IgD-negative memory B cell (primary cell): ENCODE measurements at regions not wholly inside any gene's neighbourhood (a gene's known extent, or its start where the extent isn't known, plus 50 kb on each side); places are given as distances from the start of the nearest gene placed in this dataset.

Experiments
- H3K27ac Mint-ChIP-seq, 3 donors: one replicate each; pipeline ENCODE4 v1.8.0; 2020 to 2022; ENCODE audit warnings: mild to moderate bottlenecking in 3 of 3, mixed read lengths in 3 of 3, moderate library complexity in 1 of 3
- H3K27me3 Mint-ChIP-seq: one replicate; pipeline ENCODE4 v1.8.0; 2021; ENCODE audit warnings: mixed read lengths
- H3K36me3 Mint-ChIP-seq: one replicate; pipeline ENCODE4 v1.8.0; 2020; ENCODE audit warnings: mild to moderate bottlenecking, mixed read lengths
- H3K4me1 Mint-ChIP-seq, 3 donors: one replicate each; pipeline ENCODE4 v1.8.0; 2020 to 2022; ENCODE audit warnings: mixed read lengths in 3 of 3, mild to moderate bottlenecking in 1 of 3
- H3K4me3 Mint-ChIP-seq, 4 donors: one replicate each; pipeline ENCODE4 v1.8.0; 2020 to 2022; ENCODE audit warnings: mild to moderate bottlenecking in 4 of 4, mixed read lengths in 4 of 4, moderate library complexity in 3 of 4
- H3K9me3 Mint-ChIP-seq, 3 donors: one replicate each; pipeline ENCODE4 v1.8.0; 2020 to 2021; ENCODE audit warnings: mixed read lengths in 3 of 3, mild to moderate bottlenecking in 1 of 3

DNA sequence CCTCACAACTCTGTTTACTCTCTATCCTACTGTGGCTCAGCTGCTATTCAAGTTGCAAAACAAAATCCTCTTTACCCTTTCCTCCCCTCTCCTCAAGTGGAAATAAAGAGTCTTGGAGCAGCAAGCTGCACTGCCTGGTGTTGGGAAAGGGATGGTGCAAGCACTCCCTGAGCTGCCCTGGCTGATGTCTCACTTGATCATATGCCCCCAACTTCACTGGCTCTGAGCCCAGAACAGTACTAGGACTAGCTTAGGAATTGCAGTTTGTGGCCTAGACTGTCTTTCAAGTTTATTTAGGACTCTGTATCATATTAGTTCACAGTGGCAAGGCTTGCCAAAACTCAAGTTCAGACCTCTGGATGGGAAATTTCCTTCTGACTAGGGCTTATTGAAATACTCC, 1683.8 kb upstream of the SEL1L start:
- no peak overlapping the region for H3K27ac Mint-ChIP-seq
- H3K36me3 Mint-ChIP-seq = no peaks in the 10 kb centered on the region
- H3K27me3 Mint-ChIP-seq = no peaks in the 10 kb centered on the region
- H3K4me3 Mint-ChIP-seq = no peak overlapping the region
- peaks cover 0 to 20% (median 6%) of the 10 kb centered on the region in 3 donors for H3K9me3 Mint-ChIP-seq
- H3K4me1 Mint-ChIP-seq = no peaks in the 10 kb centered on the region

DNA sequence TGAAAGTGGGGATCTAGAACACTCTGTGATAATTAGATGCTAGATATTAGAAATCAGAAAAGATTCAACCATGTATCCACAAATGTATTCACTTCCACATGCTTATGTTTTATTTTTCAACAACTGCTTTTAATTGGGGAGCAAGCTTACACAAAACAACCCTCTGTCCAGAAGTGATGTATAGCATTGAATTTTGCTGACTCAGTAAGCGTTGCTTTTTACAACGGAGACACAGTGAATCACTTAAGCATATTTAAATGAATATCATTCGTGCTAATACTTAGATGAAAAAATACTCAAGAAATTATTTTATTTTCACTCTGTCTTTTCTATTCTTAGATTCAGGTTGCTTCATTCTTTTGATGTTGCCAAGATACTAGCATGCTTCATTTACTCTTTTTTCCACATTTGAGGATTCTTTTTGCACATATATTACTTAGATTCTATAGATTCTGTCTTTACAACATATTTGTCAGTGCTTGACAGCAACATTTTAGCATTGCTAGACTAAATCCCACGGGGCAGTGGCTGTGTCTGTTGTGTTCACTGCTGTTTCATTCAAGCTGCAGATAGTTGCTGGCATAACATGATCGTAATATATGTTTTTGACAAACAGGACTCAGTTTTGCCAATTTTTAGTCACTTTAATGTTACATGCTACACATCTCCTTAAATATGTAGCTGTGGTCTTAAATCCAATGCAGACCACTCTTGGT, 1714.4 kb upstream of the SEL1L start:
- peaks cover 1% of the 10 kb centered on the region for H3K36me3 Mint-ChIP-seq
- H3K27ac Mint-ChIP-seq = no peak overlapping the region
- peaks cover 2 to 16% (median 2%) of the 10 kb centered on the region in 3 donors for H3K9me3 Mint-ChIP-seq
- no peaks in the 10 kb centered on the region for H3K27me3 Mint-ChIP-seq
- H3K4me3 Mint-ChIP-seq = no peak overlapping the region
- no peaks in the 10 kb centered on the region for H3K4me1 Mint-ChIP-seq

DNA sequence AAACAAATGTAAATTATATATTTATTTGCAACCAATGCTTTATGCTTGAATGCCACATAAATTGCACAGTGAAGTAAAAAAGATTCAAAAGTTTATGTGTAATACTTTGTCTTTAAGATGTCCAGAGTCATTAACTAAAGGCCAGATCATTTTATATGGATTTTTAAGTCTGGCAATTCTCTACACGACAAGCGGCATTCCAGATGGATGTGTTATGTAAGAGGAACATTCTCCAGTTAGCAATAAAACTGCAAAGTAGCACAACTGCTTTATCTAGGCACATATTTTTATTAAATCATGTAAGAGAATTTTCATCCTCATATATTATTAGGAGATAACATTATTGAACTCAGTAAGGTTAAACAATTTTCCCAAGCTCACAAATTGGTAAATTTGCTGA, 1717.7 kb upstream of the SEL1L start:
- Mint-ChIP-seq H3K9me3 (peaks cover 0 to 2% (median 1%) of the 10 kb centered on the region in 3 donors), H3K27me3 (no peaks in the 10 kb centered on the region), H3K4me3 (no peak overlapping the region), H3K4me1 (no peaks in the 10 kb centered on the region), H3K27ac (no peak overlapping the region), H3K36me3 (peaks cover 1% of the 10 kb centered on the region)

DNA sequence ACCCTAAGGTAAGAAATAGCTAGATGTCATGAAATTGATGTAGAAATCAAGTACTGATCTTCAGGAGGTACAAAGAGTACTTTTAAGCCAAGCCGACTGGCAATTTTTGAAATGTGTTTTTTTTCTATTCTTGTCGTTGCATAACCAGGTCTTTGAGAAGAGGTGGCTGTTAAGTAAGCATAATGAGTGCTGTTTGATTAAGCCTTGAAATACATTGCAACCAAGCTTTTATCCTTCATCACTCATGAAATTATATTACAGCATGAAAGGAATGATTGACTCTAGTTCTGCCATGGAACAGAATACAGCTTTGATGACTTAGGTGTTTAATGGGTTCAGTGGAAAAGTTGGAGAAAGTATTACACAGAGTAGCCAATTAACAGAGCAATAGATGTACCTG, 1720.2 kb upstream of the SEL1L start:
- H3K27ac Mint-ChIP-seq = no peak overlapping the region
- H3K27me3 Mint-ChIP-seq = no peaks in the 10 kb centered on the region
- H3K9me3 Mint-ChIP-seq = peaks cover 0 to 3% (median 2%) of the 10 kb centered on the region in 3 donors
- H3K4me1 Mint-ChIP-seq = no peaks in the 10 kb centered on the region
- no peak overlapping the region for H3K4me3 Mint-ChIP-seq
- no peaks in the 10 kb centered on the region for H3K36me3 Mint-ChIP-seq

DNA sequence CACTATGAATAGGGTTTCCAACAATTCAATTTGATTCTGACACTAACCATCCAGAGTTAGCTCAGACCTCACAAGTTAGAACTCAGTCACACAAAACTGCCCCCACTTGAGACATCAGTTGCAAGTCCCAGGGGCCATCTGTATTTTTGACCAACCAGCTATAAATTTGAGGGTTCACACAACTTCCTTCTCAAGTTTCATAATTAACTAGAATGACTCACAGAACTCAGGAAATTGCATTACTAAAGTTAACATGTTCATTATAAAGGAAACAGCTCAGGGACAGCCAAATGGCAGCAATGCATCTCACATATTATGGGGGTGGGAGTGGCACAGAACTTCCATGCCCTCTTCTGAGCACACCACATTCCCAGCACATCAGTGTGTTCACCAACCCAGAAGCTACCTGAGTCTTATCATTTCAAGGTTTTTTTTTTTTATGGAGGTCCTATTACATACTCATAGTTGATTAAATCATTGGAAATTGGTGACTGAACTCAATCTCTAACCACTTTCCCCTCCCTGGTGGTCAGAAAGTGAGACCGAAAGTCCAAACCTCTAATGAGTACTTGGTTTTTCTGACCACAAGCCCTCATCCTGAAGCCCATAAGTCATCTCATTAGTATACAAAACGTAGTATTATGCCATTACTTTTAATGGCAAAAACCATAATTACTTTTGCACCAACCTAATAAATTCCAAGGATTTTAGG, 1721.5 kb upstream of the SEL1L start:
- Mint-ChIP-seq H3K27ac (no peak overlapping the region), H3K4me1 (no peaks in the 10 kb centered on the region), H3K9me3 (peaks cover 0 to 4% (median 3%) of the 10 kb centered on the region in 3 donors), H3K4me3 (no peak overlapping the region), H3K27me3 (no peaks in the 10 kb centered on the region), H3K36me3 (no peaks in the 10 kb centered on the region)

DNA sequence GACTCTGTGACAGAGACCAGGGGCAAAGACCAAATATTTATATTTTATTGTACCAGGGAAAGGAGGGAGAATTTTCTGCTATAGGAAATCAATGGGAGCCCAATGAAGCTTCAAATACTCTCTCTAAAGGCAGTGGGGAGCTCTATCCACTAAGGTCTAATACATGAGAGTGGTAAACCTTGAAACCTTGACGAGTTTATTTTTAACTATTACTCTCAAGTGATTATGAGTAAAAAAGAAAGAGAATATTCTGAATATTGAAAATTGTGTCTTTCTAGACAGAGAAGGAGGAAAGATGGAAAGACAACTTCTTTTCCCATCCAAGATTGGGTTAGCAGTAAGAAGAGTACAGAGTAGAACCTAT, 1722.1 kb upstream of the SEL1L start:
- no peak overlapping the region for H3K27ac Mint-ChIP-seq
- H3K9me3 Mint-ChIP-seq = peaks cover 0 to 4% (median 3%) of the 10 kb centered on the region in 3 donors
- no peaks in the 10 kb centered on the region for H3K36me3 Mint-ChIP-seq
- H3K4me3 Mint-ChIP-seq = no peak overlapping the region
- no peaks in the 10 kb centered on the region for H3K4me1 Mint-ChIP-seq
- no peaks in the 10 kb centered on the region for H3K27me3 Mint-ChIP-seq

DNA sequence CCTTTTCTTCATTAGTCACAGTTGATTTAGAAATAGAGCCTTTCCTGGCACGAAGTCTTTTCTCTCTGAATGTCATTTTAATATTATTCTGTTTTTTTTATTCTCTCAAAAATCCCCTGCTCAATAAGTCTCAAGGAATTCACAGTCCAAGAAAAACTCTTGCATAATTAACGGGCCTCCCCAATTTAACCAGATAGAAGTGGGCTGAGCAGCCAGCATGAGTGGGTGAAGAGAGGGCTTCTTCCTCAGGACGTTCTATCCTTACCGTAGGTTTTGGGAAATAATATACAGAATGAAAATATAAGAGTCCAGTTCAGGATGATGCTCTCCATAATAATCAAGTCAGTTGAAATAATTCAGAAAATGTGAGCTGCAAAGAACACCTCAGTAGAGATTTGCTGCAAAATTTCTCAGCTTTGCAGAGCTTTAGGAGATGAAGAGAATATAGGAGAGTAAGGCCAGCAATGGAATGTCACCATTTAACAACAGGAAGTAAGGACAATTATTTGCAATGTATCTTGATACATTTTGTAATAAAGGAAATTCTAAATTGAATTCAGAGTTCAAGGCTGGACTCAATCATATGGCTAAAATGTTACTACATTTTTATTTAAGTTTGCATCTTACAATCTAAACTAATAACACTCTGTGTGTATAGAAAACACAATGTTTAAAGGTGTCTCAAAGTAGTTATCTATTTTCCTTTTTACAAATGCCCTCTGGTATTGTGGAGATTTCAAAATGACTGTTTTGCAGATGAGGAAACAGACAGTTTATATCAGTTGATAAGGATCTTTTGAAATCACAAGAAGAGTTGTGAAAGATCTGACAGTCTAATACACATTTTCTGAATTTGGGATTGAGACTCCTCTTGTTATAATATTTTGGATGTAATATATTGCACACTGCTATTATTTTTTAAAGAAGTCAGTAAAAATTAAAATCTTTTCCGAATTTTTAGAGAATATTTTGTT, 1724.1 kb upstream of the SEL1L start:
- Mint-ChIP-seq H3K27ac (no peak overlapping the region), H3K4me1 (no peaks in the 10 kb centered on the region), H3K9me3 (peaks cover 3 to 4% (median 4%) of the 10 kb centered on the region in 3 donors), H3K36me3 (no peaks in the 10 kb centered on the region), H3K4me3 (no peak overlapping the region), H3K27me3 (no peaks in the 10 kb centered on the region)

DNA sequence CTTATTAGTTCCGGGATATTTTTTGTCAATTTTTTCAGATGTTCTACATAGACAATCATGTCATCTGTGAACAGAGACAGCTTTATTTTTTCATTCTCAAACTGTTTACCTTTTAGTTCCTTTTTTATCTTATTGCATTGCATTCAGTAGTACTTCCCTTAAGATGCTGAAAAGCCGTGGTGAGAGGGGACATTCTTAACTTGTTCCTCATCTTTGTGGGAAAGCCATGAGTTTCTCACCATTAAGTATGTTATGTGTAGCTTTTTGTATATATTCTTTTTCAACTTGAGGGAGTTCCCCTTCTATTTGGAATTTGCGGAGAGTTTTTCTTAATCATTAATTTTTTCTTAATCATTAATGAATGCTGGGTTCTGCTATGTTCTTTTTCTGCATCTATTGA, 1727.1 kb upstream of the SEL1L start:
- H3K36me3 Mint-ChIP-seq = no peaks in the 10 kb centered on the region
- peaks cover 3 to 8% (median 4%) of the 10 kb centered on the region in 3 donors for H3K9me3 Mint-ChIP-seq
- H3K4me1 Mint-ChIP-seq = no peaks in the 10 kb centered on the region
- H3K27me3 Mint-ChIP-seq = no peaks in the 10 kb centered on the region
- H3K4me3 Mint-ChIP-seq = no peak overlapping the region
- H3K27ac Mint-ChIP-seq = no peak overlapping the region

DNA sequence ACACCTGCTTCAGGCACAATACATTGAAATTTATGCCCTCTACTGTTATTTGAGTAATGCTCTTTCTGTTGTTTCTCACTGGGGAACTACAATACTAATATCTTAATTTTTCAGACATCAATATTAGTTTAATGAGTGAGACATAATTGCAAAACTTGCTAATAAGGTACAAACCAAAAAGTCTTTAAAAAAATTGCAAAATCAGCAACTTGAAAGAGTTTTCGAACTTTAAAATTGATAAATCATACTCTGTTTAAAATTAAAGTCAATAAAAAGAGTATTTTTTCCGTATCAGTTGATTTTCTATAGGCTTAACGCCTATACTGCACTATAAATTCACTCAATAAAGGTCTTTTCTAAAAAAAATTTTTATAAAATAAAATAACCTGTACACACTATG, 1735.9 kb upstream of the SEL1L start:
- Mint-ChIP-seq H3K27me3 (no peaks in the 10 kb centered on the region), H3K9me3 (peaks cover 0 to 6% (median 3%) of the 10 kb centered on the region in 3 donors)

DNA sequence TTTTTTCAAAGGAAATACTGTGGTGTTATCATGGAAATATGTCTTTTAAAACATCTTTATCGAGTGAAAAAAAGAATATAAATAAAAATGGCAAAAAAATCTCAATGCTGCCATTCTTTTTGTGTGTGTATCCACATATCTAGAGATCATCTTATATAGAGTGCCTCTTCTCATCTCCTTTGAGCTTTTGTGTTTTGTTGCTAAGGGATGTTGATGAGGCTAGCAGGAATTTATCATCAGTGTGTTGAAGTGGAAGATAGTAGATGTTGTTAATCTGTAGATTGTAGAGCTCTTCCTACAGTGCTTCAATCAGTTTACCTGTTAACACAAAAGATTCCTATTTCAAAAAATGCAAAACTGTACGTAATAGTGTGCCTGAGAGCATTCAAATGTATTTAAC, 1738.0 kb upstream of the SEL1L start:
- H3K36me3 Mint-ChIP-seq = no peaks in the 10 kb centered on the region
- no peaks in the 10 kb centered on the region for H3K27me3 Mint-ChIP-seq
- H3K27ac Mint-ChIP-seq = no peak overlapping the region
- H3K9me3 Mint-ChIP-seq = peaks cover 0 to 6% (median 5%) of the 10 kb centered on the region in 3 donors
- H3K4me1 Mint-ChIP-seq = peaks cover 0 to 2% (median 0%) of the 10 kb centered on the region in 3 donors
- H3K4me3 Mint-ChIP-seq = no peak overlapping the region

More for the DNA sequence above, 1735.9 kb upstream of the SEL1L start:
- H3K36me3 Mint-ChIP-seq = no peaks in the 10 kb centered on the region
- H3K4me3 Mint-ChIP-seq = no peak overlapping the region
- H3K27ac Mint-ChIP-seq = no peak overlapping the region
- H3K4me1 Mint-ChIP-seq = peaks cover 0 to 2% (median 0%) of the 10 kb centered on the region in 3 donors

DNA sequence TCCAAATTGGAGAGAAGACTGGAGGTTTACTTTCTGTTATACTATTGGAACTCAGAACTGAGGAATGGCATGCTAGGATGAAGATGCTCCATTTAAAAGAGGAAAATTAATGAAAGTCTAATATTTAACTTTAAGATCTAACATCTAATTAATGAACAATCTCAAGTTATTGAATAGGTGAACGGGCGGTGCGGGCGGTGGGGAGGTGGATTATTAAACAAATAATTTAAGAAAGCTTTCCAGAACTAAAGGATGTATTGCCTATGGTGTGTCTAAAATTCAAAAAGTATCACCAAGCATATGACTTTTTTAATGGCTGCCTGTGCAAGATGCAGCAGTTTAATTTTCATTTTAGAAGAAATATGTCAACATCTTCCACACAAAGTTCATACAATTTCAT, 1747.1 kb upstream of the SEL1L start:
- Mint-ChIP-seq H3K4me3 (no peak overlapping the region), H3K27me3 (no peaks in the 10 kb centered on the region)

DNA sequence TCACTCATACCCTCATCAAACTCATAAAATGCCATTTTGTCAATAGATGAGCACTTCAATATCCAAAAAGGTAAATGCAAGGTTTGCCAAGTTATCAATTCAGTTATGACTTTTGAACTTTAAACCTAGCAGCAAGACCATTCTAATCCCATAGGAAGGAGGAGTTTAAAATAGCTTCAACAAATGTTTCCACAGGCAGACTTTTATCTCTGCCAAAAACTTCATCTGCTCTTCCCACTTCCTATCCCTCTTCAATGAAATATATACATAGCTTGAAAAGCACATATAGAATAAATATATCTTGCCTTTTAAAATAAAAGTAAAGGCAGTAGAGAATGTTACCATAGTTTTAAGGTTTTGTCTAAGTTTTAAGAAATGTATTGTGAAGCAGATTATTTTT, 1749.1 kb upstream of the SEL1L start:
- Mint-ChIP-seq H3K4me3 (no peak overlapping the region), H3K27me3 (no peaks in the 10 kb centered on the region), H3K36me3 (no peaks in the 10 kb centered on the region), H3K4me1 (no peaks in the 10 kb centered on the region), H3K27ac (no peak overlapping the region), H3K9me3 (peaks cover 2 to 13% (median 8%) of the 10 kb centered on the region in 3 donors)

More for the DNA sequence above, 1747.1 kb upstream of the SEL1L start:
- peaks cover 2 to 15% (median 9%) of the 10 kb centered on the region in 3 donors for H3K9me3 Mint-ChIP-seq
- H3K4me1 Mint-ChIP-seq = no peaks in the 10 kb centered on the region
- H3K36me3 Mint-ChIP-seq = no peaks in the 10 kb centered on the region
- no peak overlapping the region for H3K27ac Mint-ChIP-seq

DNA sequence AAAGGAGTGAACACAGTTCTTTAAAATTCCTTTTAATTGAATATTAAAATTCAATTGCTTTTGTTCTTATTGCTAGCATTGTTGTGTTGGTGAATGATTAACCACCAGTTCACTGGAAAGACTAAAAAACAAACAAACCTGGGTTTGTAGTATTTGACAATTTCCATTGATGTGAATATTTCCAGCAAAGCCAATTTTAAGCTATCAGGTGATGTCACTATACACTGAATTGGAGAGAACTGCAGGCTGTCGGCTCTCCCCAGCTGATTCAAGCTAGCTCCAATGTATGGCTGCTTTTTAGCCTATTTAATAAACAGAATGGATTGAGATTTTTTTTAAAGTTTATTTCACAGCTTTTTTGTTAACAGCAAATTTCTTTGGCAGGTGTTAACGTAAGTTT, 1753.6 kb upstream of the SEL1L start:
- Mint-ChIP-seq H3K4me1 (no peaks in the 10 kb centered on the region), H3K36me3 (no peaks in the 10 kb centered on the region), H3K9me3 (peaks cover 0 to 8% (median 2%) of the 10 kb centered on the region in 3 donors), H3K27ac (no peak overlapping the region), H3K27me3 (no peaks in the 10 kb centered on the region), H3K4me3 (no peak overlapping the region)

DNA sequence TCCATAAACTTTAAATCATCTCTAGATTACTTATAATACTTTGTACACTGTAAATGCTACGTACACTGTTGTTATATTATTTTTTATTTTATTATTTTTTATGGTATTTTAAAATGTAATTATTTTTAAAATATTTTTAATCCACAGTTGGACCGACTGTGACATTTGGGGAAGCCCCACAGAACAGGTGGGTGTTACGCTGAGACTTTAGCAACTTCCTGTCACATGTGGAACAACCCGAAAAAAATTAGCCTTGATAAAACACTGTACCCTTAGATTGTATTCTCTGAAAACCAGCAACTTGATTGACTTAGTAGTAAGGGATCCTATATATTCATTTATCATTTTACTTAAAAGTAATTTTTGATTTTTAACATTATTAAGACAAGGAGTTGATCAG, 1755.7 kb upstream of the SEL1L start:
- Mint-ChIP-seq H3K27ac (no peak overlapping the region), H3K27me3 (no peaks in the 10 kb centered on the region), H3K9me3 (peaks cover 0 to 6% (median 2%) of the 10 kb centered on the region in 3 donors), H3K36me3 (peaks cover 2% of the 10 kb centered on the region), H3K4me3 (no peak overlapping the region), H3K4me1 (no peaks in the 10 kb centered on the region)

DNA sequence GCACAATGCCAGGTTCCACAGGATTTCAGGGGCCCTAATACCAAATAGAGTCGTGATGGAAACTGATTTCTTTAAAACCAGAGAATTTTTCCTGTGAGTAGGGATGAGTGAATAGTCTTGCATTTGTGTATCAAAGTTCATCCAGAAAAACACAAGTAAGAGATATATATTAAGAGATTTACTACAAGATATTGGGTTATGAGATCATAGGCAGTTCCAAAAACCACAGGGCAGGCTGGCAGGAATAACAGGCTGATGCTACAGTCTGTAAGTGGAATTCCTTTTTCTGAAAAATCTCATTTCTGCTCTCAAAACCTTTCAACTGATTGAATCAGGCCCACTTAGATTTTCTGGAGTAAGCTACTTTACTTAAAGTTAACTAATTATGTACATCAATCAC, 1756.2 kb upstream of the SEL1L start:
- peaks cover 0 to 9% (median under 1%) of the 10 kb centered on the region in 3 donors for H3K9me3 Mint-ChIP-seq
- H3K4me1 Mint-ChIP-seq = no peaks in the 10 kb centered on the region
- H3K27me3 Mint-ChIP-seq = no peaks in the 10 kb centered on the region
- no peak overlapping the region for H3K4me3 Mint-ChIP-seq
- no peak overlapping the region for H3K27ac Mint-ChIP-seq
- H3K36me3 Mint-ChIP-seq = peaks cover 2% of the 10 kb centered on the region
